ENCODE measurements at regions not wholly inside any gene's neighbourhood (a gene's known extent, or its start where the extent isn't known, plus 50 kb on each side); places are given as distances from the start of the nearest gene placed in this dataset.

GRCh38 chr6:3621411-3621810, 130.1 kb downstream of the PXDC1 start:
- no peak overlapping the region for H2AFZ ChIP-seq (ENCODE audit: low read length)
- no peaks in the 10 kb centered on the region for H4K20me1 ChIP-seq (ENCODE audit: insufficient read depth, low read length, poor library complexity, severe bottlenecking)
- H3K9me2 ChIP-seq (replicated peaks; ENCODE audit: low read depth, low read length), result no peaks in the 10 kb centered on the region
- H3K79me2 ChIP-seq (ENCODE audit: insufficient read depth, low read length), result no peaks in the 10 kb centered on the region
- no peak overlapping the region for H3K4me2 ChIP-seq (ENCODE audit: low read depth, low read length, poor library complexity, severe bottlenecking)
- no peaks in the 10 kb centered on the region for H3F3A ChIP-seq (ENCODE audit: low read depth)
- H3K36me3 ChIP-seq (ENCODE audit: insufficient read depth, low read length), result no peaks in the 10 kb centered on the region
- H3K9ac ChIP-seq (ENCODE audit: low read depth, low read length, poor library complexity, severe bottlenecking), result no peak overlapping the region
- H3K4me1 ChIP-seq (ENCODE audit: insufficient read depth, low read length, poor library complexity, severe bottlenecking), result peaks cover 7% of the 10 kb centered on the region
- no peaks in the 10 kb centered on the region for H3K27me3 ChIP-seq (ENCODE audit: insufficient read depth, low read length, poor library complexity, severe bottlenecking)
- TF ChIP-seq CTCF (conservative IDR thresholded peaks at IDR 0.05; ENCODE audit: low read length) (no peak), EZH2phosphoT487 (IDR thresholded peaks at IDR 0.05; ENCODE audit: borderline replicate concordance) (no peak)
- H3K9me3 ChIP-seq (ENCODE audit: insufficient read depth, low read depth, low read length), result no peaks in the 10 kb centered on the region
- no peak overlapping the region for H3K4me3 ChIP-seq (ENCODE audit: low read length, poor library complexity, severe bottlenecking)

GRCh38 chr6:3620937-3621336, 130.6 kb downstream of the PXDC1 start:
- Histone ChIP-seq H3K27me3 (ENCODE audit: insufficient read depth, low read length, poor library complexity, severe bottlenecking) (no peaks in the 10 kb centered on the region), H3K9me2 (replicated peaks; ENCODE audit: low read depth, low read length) (no peaks in the 10 kb centered on the region), H3K36me3 (ENCODE audit: insufficient read depth, low read length) (no peaks in the 10 kb centered on the region), H4K20me1 (ENCODE audit: insufficient read depth, low read length, poor library complexity, severe bottlenecking) (no peaks in the 10 kb centered on the region), H3F3A (ENCODE audit: low read depth) (no peaks in the 10 kb centered on the region), H3K79me2 (ENCODE audit: insufficient read depth, low read length) (no peaks in the 10 kb centered on the region), H3K4me1 (ENCODE audit: insufficient read depth, low read length, poor library complexity, severe bottlenecking) (peaks cover 7% of the 10 kb centered on the region), H3K4me3 (ENCODE audit: low read length, poor library complexity, severe bottlenecking) (no peak overlapping the region), H3K9me3 (ENCODE audit: insufficient read depth, low read depth, low read length) (no peaks in the 10 kb centered on the region), H3K9ac (ENCODE audit: low read depth, low read length, poor library complexity, severe bottlenecking) (no peak overlapping the region), H2AFZ (ENCODE audit: low read length) (no peak overlapping the region), H3K4me2 (ENCODE audit: low read depth, low read length, poor library complexity, severe bottlenecking) (no peak overlapping the region)
- TF ChIP-seq EZH2phosphoT487 (IDR thresholded peaks at IDR 0.05; ENCODE audit: borderline replicate concordance) (no peak), CTCF (conservative IDR thresholded peaks at IDR 0.05; ENCODE audit: low read length) (no peak)

- Histone ChIP-seq H3F3A (ENCODE audit: low read depth) (no peaks in the 10 kb centered on the region), H3K36me3 (ENCODE audit: insufficient read depth, low read length) (no peaks in the 10 kb centered on the region), H3K27me3 (ENCODE audit: insufficient read depth, low read length, poor library complexity, severe bottlenecking) (no peaks in the 10 kb centered on the region), H2AFZ (ENCODE audit: low read length) (no peak overlapping the region), H3K9me2 (replicated peaks; ENCODE audit: low read depth, low read length) (no peaks in the 10 kb centered on the region), H3K4me1 (ENCODE audit: insufficient read depth, low read length, poor library complexity, severe bottlenecking) (peaks cover 7% of the 10 kb centered on the region), H3K79me2 (ENCODE audit: insufficient read depth, low read length) (no peaks in the 10 kb centered on the region), H3K9ac (ENCODE audit: low read depth, low read length, poor library complexity, severe bottlenecking) (no peak overlapping the region), H3K9me3 (ENCODE audit: insufficient read depth, low read depth, low read length) (no peaks in the 10 kb centered on the region), H3K4me3 (ENCODE audit: low read length, poor library complexity, severe bottlenecking) (no peak overlapping the region), H4K20me1 (ENCODE audit: insufficient read depth, low read length, poor library complexity, severe bottlenecking) (no peaks in the 10 kb centered on the region), H3K4me2 (ENCODE audit: low read depth, low read length, poor library complexity, severe bottlenecking) (no peak overlapping the region)
- TF ChIP-seq EZH2phosphoT487 (IDR thresholded peaks at IDR 0.05; ENCODE audit: borderline replicate concordance) (no peak), CTCF (conservative IDR thresholded peaks at IDR 0.05; ENCODE audit: low read length) (no peak)
Measured at GRCh38 chr6:3620389-3620788, 131.1 kb downstream of the PXDC1 start.
